MCF 10A (cell line): ENCODE measurements at regions not wholly inside any gene's neighbourhood (a gene's known extent, or its start where the extent isn't known, plus 50 kb on each side); places are given as distances from the start of the nearest gene placed in this dataset.

Experiments
- BruUV-seq: library from RNA; stranded (reverse); fragments of 400-500 nt; replicated peaks from 2 replicates; lab custom pipeline; 2021; lab: Mats Ljungman, UMichigan
- CTCF ChIA-PET: fragments of 300-600 bp; sonication (Branson Sonifier 250); formaldehyde crosslinking; extraction: SDS; loops from one replicate; lab custom pipeline; 2021; ENCODE audit warnings: antibody characterized with exemption, inconsistent platforms; lab: Yijun Ruan, JAX
- POLR2A ChIA-PET: fragments of 300-600, 350-650 bp; sonication (Branson Sonifier 250); formaldehyde crosslinking; extraction: SDS; loops from one replicate; lab custom pipeline; 2020; ENCODE audit warnings: antibody characterized with exemption, inconsistent platforms; lab: Yijun Ruan, JAX
- DNase-seq: peaks from one replicate; pipeline ENCODE4 v3.0.0-alpha.2; 2018; ENCODE audit not compliant: unreplicated experiment
- H3K27ac Mint-ChIP-seq: one replicate; pipeline ENCODE4 v1.8.0; 2022; ENCODE audit warnings: mild to moderate bottlenecking, low read depth, mixed read lengths; ENCODE audit not compliant: unreplicated experiment
- H3K27me3 Mint-ChIP-seq: one replicate; pipeline ENCODE4 v1.8.0; 2022; ENCODE audit warnings: mixed read lengths; ENCODE audit not compliant: insufficient read depth, unreplicated experiment
- H3K36me3 Mint-ChIP-seq: one replicate; pipeline ENCODE4 v1.8.0; 2022; ENCODE audit warnings: mild to moderate bottlenecking, moderate library complexity, mixed read lengths; ENCODE audit not compliant: insufficient read depth, unreplicated experiment
- H3K4me1 Mint-ChIP-seq: one replicate; pipeline ENCODE4 v1.8.0; 2022; ENCODE audit warnings: mixed read lengths; ENCODE audit not compliant: insufficient read depth, unreplicated experiment
- H3K4me3 Mint-ChIP-seq: one replicate; pipeline ENCODE4 v1.8.0; 2022; ENCODE audit warnings: mild to moderate bottlenecking, moderate library complexity, mixed read lengths; ENCODE audit not compliant: unreplicated experiment
- H3K9me3 Mint-ChIP-seq: one replicate; pipeline ENCODE4 v1.8.0; 2022; ENCODE audit warnings: mixed read lengths; ENCODE audit not compliant: unreplicated experiment
- intact Hi-C: fragments of 100-400 bp; cut with micrococcal nuclease; formaldehyde crosslinking; loops from 2 replicates; pipeline ENCODE4 v1.14.1; 2022
- TF ChIP-seq, protein P1 (sequence below): fragments of 200-600 bp; IDR thresholded peaks from one replicate; pipeline ENCODE4 v1.8.0; 2022; ENCODE audit warnings: antibody characterized with exemption, mild to moderate bottlenecking; ENCODE audit not compliant: unreplicated experiment

DNA sequence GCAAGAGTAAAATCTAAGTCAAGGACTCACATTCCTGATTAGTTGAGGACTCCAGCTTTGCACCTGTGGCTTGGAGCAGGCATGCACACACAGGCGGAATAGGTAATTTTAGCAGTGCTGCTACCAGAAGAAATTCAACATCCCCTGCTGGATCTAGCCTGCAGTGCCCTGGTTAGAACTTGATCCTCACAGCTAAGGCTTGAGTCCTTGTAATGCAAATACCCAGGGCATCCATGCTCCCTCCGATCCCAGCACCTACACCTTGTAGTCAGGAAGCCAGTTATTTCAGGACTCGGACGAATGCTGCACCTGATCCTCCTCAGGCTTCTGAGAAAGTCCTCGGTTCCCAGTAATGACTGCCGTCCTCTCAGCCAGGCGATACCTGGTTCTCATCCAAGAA, 309.0 kb upstream of the AMIGO2 start:
- DNase-seq = no peak
- intact Hi-C loops = no loop called here
- TF ChIP-seq, protein P1, sequence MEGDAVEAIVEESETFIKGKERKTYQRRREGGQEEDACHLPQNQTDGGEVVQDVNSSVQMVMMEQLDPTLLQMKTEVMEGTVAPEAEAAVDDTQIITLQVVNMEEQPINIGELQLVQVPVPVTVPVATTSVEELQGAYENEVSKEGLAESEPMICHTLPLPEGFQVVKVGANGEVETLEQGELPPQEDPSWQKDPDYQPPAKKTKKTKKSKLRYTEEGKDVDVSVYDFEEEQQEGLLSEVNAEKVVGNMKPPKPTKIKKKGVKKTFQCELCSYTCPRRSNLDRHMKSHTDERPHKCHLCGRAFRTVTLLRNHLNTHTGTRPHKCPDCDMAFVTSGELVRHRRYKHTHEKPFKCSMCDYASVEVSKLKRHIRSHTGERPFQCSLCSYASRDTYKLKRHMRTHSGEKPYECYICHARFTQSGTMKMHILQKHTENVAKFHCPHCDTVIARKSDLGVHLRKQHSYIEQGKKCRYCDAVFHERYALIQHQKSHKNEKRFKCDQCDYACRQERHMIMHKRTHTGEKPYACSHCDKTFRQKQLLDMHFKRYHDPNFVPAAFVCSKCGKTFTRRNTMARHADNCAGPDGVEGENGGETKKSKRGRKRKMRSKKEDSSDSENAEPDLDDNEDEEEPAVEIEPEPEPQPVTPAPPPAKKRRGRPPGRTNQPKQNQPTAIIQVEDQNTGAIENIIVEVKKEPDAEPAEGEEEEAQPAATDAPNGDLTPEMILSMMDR = no peak
- no TSS peak for BruUV-seq
- Mint-ChIP-seq H3K36me3 (no peaks in the 10 kb centered on the region), H3K27me3 (no peaks in the 10 kb centered on the region), H3K27ac (no peak overlapping the region), H3K9me3 (no peaks in the 10 kb centered on the region), H3K4me1 (peaks cover 8% of the 10 kb centered on the region), H3K4me3 (no peak overlapping the region)
- POLR2A ChIA-PET = no interaction called here
- CTCF ChIA-PET = interaction anchor here (1.1 kb wide), 1 partner anchor 11 kb away, joined by 3 read pairs; no protein-coding TSS in a partner anchor

DNA sequence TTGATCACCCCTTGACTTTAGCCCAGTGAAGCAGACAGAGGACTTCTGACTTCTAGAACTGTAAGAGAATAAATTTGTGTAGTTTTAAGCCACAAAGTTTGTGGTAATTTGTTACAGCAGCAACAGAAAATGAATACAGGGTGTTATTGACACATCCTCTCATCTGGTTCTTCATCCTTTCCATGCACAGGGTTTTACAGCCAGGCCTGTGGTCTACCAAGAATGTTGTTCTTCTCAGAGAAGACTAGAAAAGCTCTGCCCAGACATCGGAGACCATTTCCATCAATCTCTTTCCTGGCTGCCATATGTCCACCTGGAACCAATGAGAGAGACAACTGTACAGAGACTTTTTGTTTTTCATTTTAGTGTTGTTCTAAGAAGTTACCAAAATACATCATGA, 308.2 kb upstream of the AMIGO2 start:
- H3K36me3 Mint-ChIP-seq = no peaks in the 10 kb centered on the region
- intact Hi-C loops = no loop called here
- ChIA-PET CTCF (interaction anchor here (1.1 kb wide), 1 partner anchor 10 kb away, joined by 3 read pairs; no protein-coding TSS in a partner anchor), POLR2A (no interaction called here)
- no peaks in the 10 kb centered on the region for H3K9me3 Mint-ChIP-seq
- BruUV-seq = no TSS peak
- H3K27me3 Mint-ChIP-seq = no peaks in the 10 kb centered on the region
- H3K27ac Mint-ChIP-seq = no peak overlapping the region
- H3K4me1 Mint-ChIP-seq = peaks cover 9% of the 10 kb centered on the region
- no peak overlapping the region for H3K4me3 Mint-ChIP-seq
- no peak for DNase-seq
- TF ChIP-seq, protein P1 = no peak

DNA sequence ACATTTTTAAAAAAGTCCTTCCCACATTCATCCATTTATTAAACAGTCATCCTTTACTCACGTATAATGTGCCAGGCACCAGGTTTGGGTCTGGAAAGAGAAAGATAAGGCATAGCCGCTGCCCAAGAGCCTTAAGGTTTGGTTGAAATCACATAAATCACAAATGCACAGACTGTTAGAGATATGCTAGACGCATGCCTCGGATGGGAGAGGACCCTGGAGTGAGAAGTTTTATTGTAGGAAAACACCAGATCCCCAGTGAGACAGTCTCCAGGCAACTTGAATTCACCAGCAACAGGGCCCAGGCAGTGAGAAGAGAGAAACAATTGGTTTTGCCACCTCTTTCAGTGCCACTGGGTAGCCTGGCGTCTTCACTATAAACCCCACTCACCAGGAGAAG, 305.9 kb upstream of the AMIGO2 start:
- no peak overlapping the region for H3K4me3 Mint-ChIP-seq
- ChIA-PET POLR2A (no interaction called here), CTCF (interaction anchor here (1.1 kb wide), 1 partner anchor 353 kb away, joined by 3 read pairs; no protein-coding TSS in a partner anchor)
- BruUV-seq = no TSS peak
- no peaks in the 10 kb centered on the region for H3K27me3 Mint-ChIP-seq
- intact Hi-C loops = no loop called here
- TF ChIP-seq, protein P1 = no peak
- no peaks in the 10 kb centered on the region for H3K9me3 Mint-ChIP-seq
- H3K36me3 Mint-ChIP-seq = no peaks in the 10 kb centered on the region
- peaks cover 9% of the 10 kb centered on the region for H3K4me1 Mint-ChIP-seq
- DNase-seq = no peak
- no peak overlapping the region for H3K27ac Mint-ChIP-seq

DNA sequence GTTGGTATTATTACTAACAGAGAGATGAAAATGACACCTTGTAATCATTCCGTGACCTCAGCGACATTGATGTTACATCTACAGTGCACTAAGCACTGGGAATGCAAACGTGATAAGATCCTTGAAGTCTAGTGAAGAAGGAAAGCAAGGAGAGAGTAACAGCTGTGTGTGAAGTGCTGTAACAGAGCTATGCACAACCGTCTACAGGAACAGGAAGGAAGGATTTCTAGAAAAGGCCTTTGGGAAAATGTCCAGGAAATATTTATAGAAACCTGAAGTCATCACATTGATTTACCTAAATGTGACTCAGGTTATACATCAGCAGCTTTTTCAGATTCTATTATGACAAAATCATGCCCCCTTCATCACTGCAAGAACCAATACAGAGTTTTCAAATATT, 304.2 kb upstream of the AMIGO2 start:
- Mint-ChIP-seq H3K27me3 (no peaks in the 10 kb centered on the region), H3K4me3 (no peak overlapping the region), H3K36me3 (no peaks in the 10 kb centered on the region), H3K9me3 (no peaks in the 10 kb centered on the region), H3K27ac (no peak overlapping the region), H3K4me1 (peaks cover 9% of the 10 kb centered on the region)
- TF ChIP-seq, protein P1 = no peak
- ChIA-PET CTCF (interaction anchor here (0.6 to 1.8 kb wide), 6 partner anchors 14 to 240 kb away, joined by 3 to 7 read pairs (median 4); no protein-coding TSS in a partner anchor), POLR2A (no interaction called here)
- BruUV-seq = no TSS peak
- intact Hi-C loops = no loop called here
- DNase-seq = no peak
